H1 (cell line): ENCODE measurements at regions not wholly inside any gene's neighbourhood (a gene's known extent, or its start where the extent isn't known, plus 50 kb on each side); places are given as distances from the start of the nearest gene placed in this dataset.

Experiments
- CTCF ChIA-PET: fragments of 300-600 bp; sonication (Branson Sonifier 250); formaldehyde crosslinking; loops from one replicate; lab custom pipeline; 2021; ENCODE audit not compliant: partially characterized antibody; lab: Charles Lee
- POLR2A ChIA-PET: fragments of 300-600 bp; sonication (Branson Sonifier 250); formaldehyde crosslinking; loops from one replicate; lab custom pipeline; 2021; ENCODE audit warnings: inconsistent platforms; ENCODE audit not compliant: partially characterized antibody; lab: Charles Lee
- DNase-seq, 2 experiments: peaks; one replicate each; pipeline versions ENCODE4 v3.0.0 to v3.0.0-alpha.2; 2010 to 2022; ENCODE audit warnings: low spot score in 2 of 2, low read depth in 1 of 2, mixed read lengths in 1 of 2
- FAIRE-seq: peaks from 2 replicates; lab custom pipeline; 2011; peaks lifted over from hg19 to GRCh38; lab: Jason Lieb, UNC
- H2AFZ ChIP-seq: 2 replicates; pipeline ENCODE4 v1.8.1; 2012; ENCODE audit warnings: low read length, inconsistent platforms
- H2AK5ac ChIP-seq: 2 replicates; pipeline ENCODE4 v1.6.1; 2013; ENCODE audit warnings: low read depth, low read length
- H2BK120ac ChIP-seq: replicated peaks from 2 replicates; pipeline ENCODE3; 2013; ENCODE audit warnings: low read depth, low read length, inconsistent platforms
- H2BK12ac ChIP-seq: 2 replicates; pipeline ENCODE4 v1.6.1; 2013; ENCODE audit warnings: low read depth, low read length
- H2BK15ac ChIP-seq: 2 replicates; pipeline ENCODE4 v1.6.1; 2013; ENCODE audit warnings: low read length
- H2BK20ac ChIP-seq: 2 replicates; pipeline ENCODE4 v1.6.1; 2013; ENCODE audit warnings: low read length
- H2BK5ac ChIP-seq: 2 replicates; pipeline ENCODE4 v1.6.1; 2013; ENCODE audit warnings: low read depth, low read length
- H3K14ac ChIP-seq: 2 replicates; pipeline ENCODE4 v1.6.1; 2013; ENCODE audit warnings: inconsistent platforms; ENCODE audit not compliant: insufficient read length
- H3K18ac ChIP-seq: 2 replicates; pipeline ENCODE4 v1.6.1; 2013; ENCODE audit warnings: low read length; ENCODE audit errors: extremely low read depth
- H3K23ac ChIP-seq: 2 replicates; pipeline ENCODE4 v1.6.1; 2013; ENCODE audit warnings: inconsistent platforms; ENCODE audit not compliant: insufficient read length
- H3K23me2 ChIP-seq: 2 replicates; pipeline ENCODE4 v1.6.1; 2013; ENCODE audit warnings: low read depth, low read length
- H3K27ac ChIP-seq: 2 replicates; pipeline ENCODE4 v1.6.1; 2011; ENCODE audit warnings: low read depth, low read length, inconsistent platforms
- H3K27me3 ChIP-seq, 4 experiments: replicated peaks in 1 of 4; 1 replicate in 1 of 4; 2 replicates in 3 of 4; pipeline versions ENCODE4 v1.6.1 to v1.8.1; 2011 to 2013; ENCODE audit warnings: low read length in 3 of 4, mild to moderate bottlenecking in 3 of 4, inconsistent platforms in 2 of 4, mixed read lengths in 2 of 4, moderate library complexity in 1 of 4; ENCODE audit not compliant: control insufficient read depth in 3 of 4, insufficient read depth in 3 of 4; ENCODE audit errors: extremely low read depth in 1 of 4
- H3K36me3 ChIP-seq, 4 experiments: 2 replicates each; pipeline versions ENCODE4 v1.6.1 to v1.8.1; 2011 to 2013; ENCODE audit warnings: mild to moderate bottlenecking in 4 of 4, low read length in 3 of 4, moderate library complexity in 2 of 4, control low read depth in 1 of 4, inconsistent platforms in 1 of 4; ENCODE audit not compliant: insufficient read depth in 4 of 4, control insufficient read depth in 2 of 4
- H3K4ac ChIP-seq: replicated peaks from 2 replicates; pipeline ENCODE3; 2013; ENCODE audit warnings: low read length, low read depth, mixed read lengths, inconsistent platforms; ENCODE audit not compliant: insufficient read length
- H3K4me1 ChIP-seq, 4 experiments: replicated peaks in 1 of 4; 1 replicate in 1 of 4; 2 replicates in 3 of 4; pipeline versions ENCODE4 v1.6.1 to v1.8.1; 2011 to 2013; ENCODE audit warnings: low read length in 3 of 4, inconsistent platforms in 2 of 4, mixed read lengths in 1 of 4; ENCODE audit not compliant: insufficient read depth in 4 of 4, control insufficient read depth in 3 of 4
- H3K4me2 ChIP-seq, 2 experiments: 2 replicates each; pipeline versions ENCODE4 v1.6.1 to v1.8.1; 2011 to 2013; ENCODE audit warnings: low read depth in 2 of 2, low read length in 2 of 2, control low read depth in 1 of 2, inconsistent platforms in 1 of 2, mild to moderate bottlenecking in 1 of 2; ENCODE audit not compliant: insufficient read depth in 1 of 2
- H3K4me3 ChIP-seq, 4 experiments: fragments of 200-600, 300-600 bp in 1 of 4; sonication (generic), shearing (Covaris generic), sonication (Bioruptor Twin) in 1 of 4; 2 replicates each; pipeline versions ENCODE4 v1.5.1 to v1.8.1; 2011 to 2016; ENCODE audit warnings: low read length in 4 of 4, low read depth in 3 of 4, control low read depth in 2 of 4, inconsistent platforms in 2 of 4, mild to moderate bottlenecking in 2 of 4, mixed read lengths in 1 of 4, moderate library complexity in 1 of 4; ENCODE audit not compliant: insufficient read depth in 2 of 4; ENCODE audit errors: extremely low read depth in 1 of 4
- H3K56ac ChIP-seq: replicated peaks from 2 replicates; pipeline ENCODE3; 2013; ENCODE audit warnings: low read depth, mild to moderate bottlenecking, mixed read lengths, low read length, inconsistent platforms; ENCODE audit not compliant: insufficient read length
- H3K79me1 ChIP-seq: 2 replicates; pipeline ENCODE4 v1.6.1; 2013; ENCODE audit warnings: low read depth, low read length, control low read depth
- H3K79me2 ChIP-seq, 2 experiments: 2 replicates each; pipeline versions ENCODE4 v1.6.1 to v1.8.1; 2012 to 2013; ENCODE audit warnings: low read length in 2 of 2, mild to moderate bottlenecking in 2 of 2, inconsistent platforms in 1 of 2; ENCODE audit not compliant: insufficient read depth in 2 of 2, control insufficient read depth in 1 of 2
- H3K9ac ChIP-seq, 4 experiments: replicated peaks in 1 of 4; 1 replicate in 1 of 4; 2 replicates in 3 of 4; pipeline versions ENCODE4 v1.6.1 to v1.8.1; 2011 to 2013; ENCODE audit warnings: low read depth in 3 of 4, low read length in 3 of 4, control low read depth in 2 of 4, mild to moderate bottlenecking in 2 of 4, moderate library complexity in 2 of 4, inconsistent platforms in 1 of 4; ENCODE audit errors: extremely low read depth in 1 of 4
- H3K9me3 ChIP-seq, 2 experiments: 2 replicates each; pipeline versions ENCODE4 v1.6.1 to v1.8.1; 2012 to 2013; ENCODE audit warnings: mild to moderate bottlenecking in 2 of 2, moderate library complexity in 2 of 2, control low read depth in 1 of 2, inconsistent platforms in 1 of 2, low read depth in 1 of 2, low read length in 1 of 2, mixed read lengths in 1 of 2; ENCODE audit not compliant: insufficient read depth in 2 of 2
- H4K20me1 ChIP-seq, 2 experiments: replicated peaks in 1 of 2; 2 replicates each; pipeline versions ENCODE3 to v1.8.1; 2011 to 2013; ENCODE audit warnings: inconsistent platforms in 2 of 2, low read length in 2 of 2, mild to moderate bottlenecking in 1 of 2; ENCODE audit not compliant: insufficient read depth in 2 of 2, control insufficient read depth in 1 of 2
- H4K5ac ChIP-seq: 2 replicates; pipeline ENCODE4 v1.6.1; 2013; ENCODE audit warnings: low read length, low read depth, mixed read lengths, inconsistent platforms; ENCODE audit not compliant: insufficient read length
- H4K8ac ChIP-seq: 2 replicates; pipeline ENCODE4 v1.8.0; 2013; ENCODE audit warnings: mild to moderate bottlenecking, moderate library complexity, low read length, inconsistent platforms; ENCODE audit not compliant: insufficient read depth; ENCODE audit errors: extremely low read depth
- H4K91ac ChIP-seq: replicated peaks from 2 replicates; pipeline ENCODE3; 2013; ENCODE audit warnings: low read length, mixed read lengths, inconsistent platforms; ENCODE audit not compliant: insufficient read length
- NANOG ChIP-seq: IDR thresholded peaks from 2 replicates; pipeline ENCODE4 v1.6.1; 2011; ENCODE audit warnings: low read length, low read depth, mild to moderate bottlenecking, inconsistent platforms; ENCODE audit not compliant: insufficient read depth, poor library complexity, severe bottlenecking
- POLR2AphosphoS5 ChIP-seq: IDR thresholded peaks from 2 replicates; pipeline ENCODE4 v1.6.1; 2011; ENCODE audit warnings: low read depth, low read length
- SIRT6 ChIP-seq: IDR thresholded peaks from one replicate; pipeline ENCODE4 v1.7.1; 2012; ENCODE audit warnings: low read length, inconsistent platforms
- SRF ChIP-seq: IDR thresholded peaks from 2 replicates; pipeline ENCODE4 v1.6.1; 2011; ENCODE audit warnings: mild to moderate bottlenecking, low read depth, low read length, moderate library complexity
- WGBS, 2 experiments: shearing (Covaris generic) in 1 of 2; methylation state at CpG; one replicate each; pipeline versions ENCODE4 v1.1.6 to v1.1.7; 2013 to 2015; ENCODE audit warnings: low lambda C conversion rate in 2 of 2, mixed read lengths in 2 of 2, inconsistent platforms in 1 of 2, low coverage in 1 of 2, missing lambda C conversion rate in 1 of 2; ENCODE audit not compliant: insufficient replicate concordance in 2 of 2, insufficient coverage in 1 of 2, insufficient read length in 1 of 2; ENCODE audit errors: extremely low coverage in 1 of 2, missing lambda C conversion rate in 1 of 2; 5-methylcytosine and 5-hydroxymethylcytosine counted together

DNA sequence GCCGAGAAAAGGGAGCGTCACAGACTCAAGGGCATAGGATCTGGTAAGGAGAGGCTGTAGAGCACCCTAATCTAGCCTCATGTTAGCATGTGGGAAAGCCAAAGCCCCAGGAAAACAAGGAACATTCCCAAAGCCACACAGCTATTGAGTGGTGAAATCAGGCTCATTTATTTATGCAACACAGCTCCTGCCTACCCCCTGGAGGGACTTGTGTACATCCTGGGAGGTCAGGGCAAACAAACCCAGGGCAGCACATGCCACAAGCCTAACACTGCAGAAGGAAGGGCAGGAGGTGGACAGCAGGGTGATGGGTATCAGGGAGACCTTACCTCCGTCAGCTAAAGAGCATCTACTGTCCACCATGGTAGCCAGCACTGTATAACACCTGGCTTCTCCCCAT lies 283.5 kb downstream of the RPLP1 start:
- H3K27me3 ChIP-seq, result no peaks in the 10 kb centered on the region
- H3K14ac ChIP-seq, result no peak overlapping the region
- no peak overlapping the region for H2BK20ac ChIP-seq
- no peak overlapping the region for H2BK120ac ChIP-seq
- no peak overlapping the region for H2AFZ ChIP-seq
- no peaks in the 10 kb centered on the region for H3K36me3 ChIP-seq
- no peak overlapping the region for H4K8ac ChIP-seq
- no peak for FAIRE-seq
- CTCF ChIA-PET, result interaction anchor here (1.6 to 2.8 kb wide), 2 partner anchors 27 to 373 kb away, joined by 3 to 10 read pairs; no protein-coding TSS in a partner anchor
- H3K79me2 ChIP-seq, result no peaks in the 10 kb centered on the region
- H3K4me1 ChIP-seq, result peaks cover 0 to 4% (median under 1%) of the 10 kb centered on the region in 4 experiments; a peak in 3 of 7 replicates
- no peak for TF ChIP-seq POLR2AphosphoS5
- TF ChIP-seq NANOG, result no peak
- no peak for TF ChIP-seq SIRT6
- TF ChIP-seq SRF, result no peak
- TF ChIP-seq, all 59 proteins: peak for 0
- H3K4ac ChIP-seq, result no peak overlapping the region
- no peaks in the 10 kb centered on the region for H4K20me1 ChIP-seq
- peaks cover 4 to 6% of the 10 kb centered on the region in 2 experiments; a peak in 2 of 4 replicates for H3K9me3 ChIP-seq
- H4K91ac ChIP-seq, result no peak overlapping the region
- 0 out of 2 replicates have a peak overlapping the region, but pooled peaks have one; percentile 18 for H2BK12ac ChIP-seq
- H3K4me2 ChIP-seq, result no peak overlapping the region
- no peak overlapping the region for H3K18ac ChIP-seq
- H2BK5ac ChIP-seq, result no peak overlapping the region
- H3K27ac ChIP-seq, result no peak overlapping the region
- H3K23ac ChIP-seq, result no peak overlapping the region
- WGBS, 2 experiments, result 93% methylated on average over 3 of the region's 3 CpGs; no CpG with 5 or more reads in 1 of the 2 experiments
- no peak overlapping the region for H2BK15ac ChIP-seq
- no peak overlapping the region for H3K4me3 ChIP-seq
- no peak overlapping the region for H4K5ac ChIP-seq
- H3K23me2 ChIP-seq, result no peaks in the 10 kb centered on the region
- H3K79me1 ChIP-seq, result no peaks in the 10 kb centered on the region
- no peak overlapping the region for H3K56ac ChIP-seq
- no peak overlapping the region for H3K9ac ChIP-seq
- POLR2A ChIA-PET, result no interaction called here
- DNase-seq, result no peak
- no peak overlapping the region for H2AK5ac ChIP-seq
